NB4 (cell line): ENCODE measurements at regions not wholly inside any gene's neighbourhood (a gene's known extent, or its start where the extent isn't known, plus 50 kb on each side); places are given as distances from the start of the nearest gene placed in this dataset.
"Not testable (repeated sequence)": the region's sequence is repeated elsewhere in the genome, so short reads cannot be mapped to it uniquely, and the experiment has no call there.

Experiments used
- DNase-seq: peaks from one replicate; pipeline ENCODE4 v3.0.0; 2010; ENCODE audit warnings: low read depth
- H3K4me3 ChIP-seq: one replicate; pipeline ENCODE4 v1.5.1; 2011; ENCODE audit warnings: mild to moderate bottlenecking, low read depth, low read length, moderate library complexity
- CTCF ChIP-seq: IDR thresholded peaks from one replicate; pipeline ENCODE4 v1.5.1; 2012; ENCODE audit warnings: low read depth, low read length
- MAX ChIP-seq: IDR thresholded peaks from 2 replicates; pipeline ENCODE4 v1.6.1; 2011; ENCODE audit warnings: low read depth, low read length
- MYC ChIP-seq: IDR thresholded peaks from 2 replicates; pipeline ENCODE4 v1.6.1; 2011; ENCODE audit warnings: low read depth, low read length
- POLR2A ChIP-seq: IDR thresholded peaks from 2 replicates; pipeline ENCODE4 v1.6.1; 2011; ENCODE audit warnings: mild to moderate bottlenecking; ENCODE audit not compliant: insufficient read length; ENCODE audit errors: extremely low read depth

DNA sequence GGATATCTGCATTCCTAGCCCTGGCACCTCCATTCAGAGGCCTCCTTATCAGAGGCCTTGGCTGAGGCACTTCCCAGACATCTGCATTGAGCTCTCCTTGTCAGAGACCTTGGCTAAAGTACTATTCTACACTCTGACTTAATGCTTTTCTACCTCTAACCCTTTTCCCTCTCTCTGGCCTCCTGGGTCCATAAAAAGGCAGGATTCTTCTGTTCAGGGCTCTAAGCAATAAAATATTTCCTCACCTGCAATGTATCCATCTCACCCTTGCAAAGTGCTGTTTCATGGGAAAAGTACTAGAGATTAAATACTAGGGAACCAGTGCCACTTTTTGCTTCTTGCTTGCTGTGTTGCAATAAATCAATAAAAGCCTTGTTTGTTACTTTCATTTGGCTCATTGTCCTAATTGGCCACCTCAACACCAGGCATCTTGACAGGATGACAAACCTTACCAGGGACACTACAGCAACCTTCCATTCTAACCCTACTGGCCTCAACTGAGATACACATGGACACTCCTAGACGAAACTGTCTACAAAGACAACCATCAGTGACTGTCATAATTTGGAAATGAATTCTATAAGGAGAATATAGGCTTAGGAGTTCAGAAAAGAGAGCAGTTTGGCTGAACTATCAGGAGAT, 106.5 kb upstream of the SETMAR start:
- TF ChIP-seq CTCF (no peak), POLR2A (no peak), MYC (no peak), MAX (no peak)
- no peak overlapping the region for H3K4me3 ChIP-seq
- DNase-seq: no peak

GRCh38 chr3:4197670-4198069, 105.5 kb upstream of the SETMAR start:
- TF ChIP-seq MAX: no peak
- no peak for TF ChIP-seq MYC
- TF ChIP-seq CTCF: no peak
- TF ChIP-seq POLR2A: no peak
- H3K4me3 ChIP-seq: no peak overlapping the region
- no peak for DNase-seq

GRCh38 chr3:4198491-4198890, 104.7 kb upstream of the SETMAR start:
- DNase-seq: no peak
- H3K4me3 ChIP-seq: no peak overlapping the region
- TF ChIP-seq POLR2A: no peak
- TF ChIP-seq CTCF: no peak
- TF ChIP-seq MAX: no peak
- TF ChIP-seq MYC: no peak

DNA sequence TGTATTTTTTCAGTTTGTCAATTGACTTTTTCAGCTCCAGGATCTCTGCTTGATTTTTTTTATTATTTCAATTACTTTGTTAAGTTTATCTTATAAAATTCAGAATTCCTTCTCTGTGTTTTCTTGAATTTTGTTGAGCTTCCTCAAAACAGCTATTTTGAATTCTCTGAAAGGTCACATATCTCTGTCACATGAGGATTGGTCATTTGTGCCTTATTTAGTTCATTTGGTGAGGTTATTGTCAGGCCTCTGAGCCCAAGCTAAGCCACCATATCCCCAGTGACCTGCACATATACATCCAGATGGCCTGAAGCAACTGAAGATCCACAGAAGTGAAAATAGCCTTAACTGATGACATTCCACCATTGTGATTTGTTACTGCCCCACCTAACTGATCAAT, 98.4 kb upstream of the SETMAR start:
- not testable (repeated sequence) for H3K4me3 ChIP-seq, DNase-seq

- peak; percentile 38 for DNase-seq
- no peak for TF ChIP-seq MAX
- TF ChIP-seq CTCF: no peak
- TF ChIP-seq MYC: no peak
- TF ChIP-seq POLR2A: no peak
- no peak overlapping the region for H3K4me3 ChIP-seq
Measured at GRCh38 chr3:4207672-4208071, 95.5 kb upstream of the SETMAR start.

GRCh38 chr3:4208556-4208955, 94.6 kb upstream of the SETMAR start:
- no peak overlapping the region for H3K4me3 ChIP-seq
- DNase-seq: no peak
- TF ChIP-seq CTCF (no peak), POLR2A (no peak), MYC (no peak), MAX (no peak)
